ENCODE measurements at regions not wholly inside any gene's neighbourhood (a gene's known extent, or its start where the extent isn't known, plus 50 kb on each side); places are given as distances from the start of the nearest gene placed in this dataset.

- DNase-seq (ENCODE audit: low spot score) = no peak
Measured at GRCh38 chr10:117927871-117928270, 118.9 kb downstream of the RAB11FIP2 start.

GRCh38 chr10:117928281-117928680, 118.5 kb downstream of the RAB11FIP2 start:
- DNase-seq (ENCODE audit: low spot score) = no peak

- no peak for DNase-seq (ENCODE audit: low spot score)
Measured at GRCh38 chr10:117928741-117929140, 118.0 kb downstream of the RAB11FIP2 start.

GRCh38 chr10:117929327-117930067, 117.2 kb downstream of the RAB11FIP2 start:
- DNase-seq (ENCODE audit: low spot score) = no peak

- DNase-seq (ENCODE audit: low spot score) = no peak
Measured at GRCh38 chr10:117931078-117931477, 115.7 kb downstream of the RAB11FIP2 start.

GRCh38 chr10:117933036-117933435, 113.7 kb downstream of the RAB11FIP2 start:
- no peak for DNase-seq (ENCODE audit: low spot score)

GRCh38 chr10:117934477-117934876, 112.3 kb downstream of the RAB11FIP2 start:
- no peak for DNase-seq (ENCODE audit: low spot score)

- DNase-seq (ENCODE audit: low spot score) = no peak
Measured at GRCh38 chr10:117936141-117936540, 110.6 kb downstream of the RAB11FIP2 start.

- no peak for DNase-seq (ENCODE audit: low spot score)
Measured at GRCh38 chr10:117936566-117936965, 110.2 kb downstream of the RAB11FIP2 start.

- DNase-seq (ENCODE audit: low spot score) = no peak
Measured at GRCh38 chr10:117936976-117937375, 109.8 kb downstream of the RAB11FIP2 start.

GRCh38 chr10:117938104-117938503, 108.6 kb downstream of the RAB11FIP2 start:
- no peak for DNase-seq (ENCODE audit: low spot score)

GRCh38 chr10:117942226-117942625, 104.5 kb downstream of the RAB11FIP2 start:
- DNase-seq (ENCODE audit: low spot score) = no peak

- no peak for DNase-seq (ENCODE audit: low spot score)
Measured at GRCh38 chr10:117944676-117945447, 101.9 kb downstream of the RAB11FIP2 start.

- DNase-seq (ENCODE audit: low spot score) = no peak
Measured at GRCh38 chr10:117945651-117946050, 101.1 kb downstream of the RAB11FIP2 start.

GRCh38 chr10:117946525-117947070, 100.1 kb downstream of the RAB11FIP2 start:
- no peak for DNase-seq (ENCODE audit: low spot score)

GRCh38 chr10:117948493-117948892, 98.2 kb downstream of the RAB11FIP2 start:
- DNase-seq (ENCODE audit: low spot score) = no peak

GRCh38 chr10:117950408-117950807, 96.3 kb downstream of the RAB11FIP2 start:
- no peak for DNase-seq (ENCODE audit: low spot score)
